CD4-positive, alpha-beta T cell treated with Interleukin-6 for 4 hours (primary cell): ENCODE measurements at regions not wholly inside any gene's neighbourhood (a gene's known extent, or its start where the extent isn't known, plus 50 kb on each side); places are given as distances from the start of the nearest gene placed in this dataset.

ENCODE experiments used
- DNase-seq: peaks from one replicate; pipeline ENCODE4 v3.0.0-alpha.2; 2020; ENCODE audit warnings: mixed read lengths

GRCh38 chr13:33472446-33472845 lies 186.9 kb upstream of the STARD13 start:
- DNase-seq: no peak

DNA sequence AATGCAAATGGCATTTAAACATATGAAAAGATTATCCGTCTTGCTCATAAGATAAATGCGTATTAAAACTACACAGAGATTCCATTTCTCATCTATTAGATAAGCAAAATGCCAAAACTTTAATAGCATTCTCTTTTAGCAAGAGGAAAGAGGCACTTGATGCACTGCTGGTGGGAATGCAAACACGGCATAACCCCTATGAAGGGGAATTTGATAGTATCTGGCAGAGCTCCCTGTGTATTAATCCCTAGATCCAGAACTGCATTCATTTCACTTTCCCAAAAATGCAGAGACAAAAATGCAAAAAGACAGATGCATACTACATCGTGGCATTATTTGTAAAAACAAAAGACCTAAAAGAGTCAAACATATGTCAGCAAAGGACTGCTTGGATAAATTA lies 193.6 kb upstream of the STARD13 start:
- DNase-seq: no peak

GRCh38 chr13:33480561-33480960 lies 195.0 kb upstream of the STARD13 start:
- no peak for DNase-seq

- DNase-seq: no peak
Measured at GRCh38 chr13:33483471-33483870, 197.9 kb upstream of the STARD13 start.

GRCh38 chr13:33485247-33485646 lies 199.7 kb upstream of the STARD13 start:
- no peak for DNase-seq

DNA sequence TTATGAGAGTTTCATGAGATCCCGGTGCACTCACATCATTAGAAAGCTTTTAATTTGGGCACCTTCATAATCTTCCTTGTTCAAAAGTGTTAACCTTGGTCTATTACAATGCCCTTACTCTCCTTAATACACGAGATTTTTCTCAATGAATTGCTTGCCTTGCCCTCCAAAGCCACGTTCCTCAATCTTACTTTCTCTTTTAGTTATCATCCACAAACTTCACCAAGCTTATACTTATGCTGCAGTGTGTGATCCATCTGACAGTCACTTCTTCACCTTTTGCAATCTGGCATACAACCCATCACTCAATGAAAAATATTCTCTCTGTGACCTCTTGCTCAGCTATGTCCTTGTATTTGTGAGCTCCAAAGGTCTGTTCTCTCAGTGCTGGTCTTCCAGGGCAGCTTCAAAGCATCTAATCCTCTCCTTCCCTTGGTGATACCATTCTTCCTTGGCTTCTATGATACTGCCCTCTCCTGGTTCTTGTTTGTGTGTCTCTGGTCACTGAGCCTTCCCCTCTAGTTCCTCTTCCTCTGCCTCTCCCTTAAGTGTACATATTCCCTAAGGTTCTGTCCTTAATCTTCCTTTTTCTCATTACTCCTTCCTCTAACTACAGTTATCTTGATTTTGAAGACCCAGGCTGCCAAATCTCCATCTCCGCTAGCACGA lies 202.2 kb upstream of the STARD13 start:
- DNase-seq: no peak

DNA sequence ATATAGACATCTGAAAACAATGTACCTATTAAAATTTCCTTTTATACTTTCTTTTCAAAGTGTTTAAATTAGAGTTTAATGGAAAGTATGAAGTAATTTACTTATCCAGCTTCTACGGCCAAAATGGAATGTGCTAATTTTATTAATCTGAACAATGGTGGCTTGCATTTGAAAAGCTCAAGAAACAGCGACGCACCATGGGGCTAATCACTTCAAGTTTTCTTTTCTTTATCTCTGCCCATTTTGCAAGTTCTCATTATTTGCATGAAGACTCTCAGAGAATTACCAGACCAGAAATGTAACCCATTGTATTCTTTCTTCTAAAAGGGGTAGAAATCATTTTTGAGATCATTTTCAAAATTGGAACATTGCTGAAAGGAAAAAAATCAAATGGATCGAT lies 204.0 kb upstream of the STARD13 start:
- no peak for DNase-seq

GRCh38 chr13:33490461-33491327 lies 205.1 kb upstream of the STARD13 start:
- no peak for DNase-seq

- no peak for DNase-seq
Measured at GRCh38 chr13:33493672-33494365, 208.3 kb upstream of the STARD13 start.

DNA sequence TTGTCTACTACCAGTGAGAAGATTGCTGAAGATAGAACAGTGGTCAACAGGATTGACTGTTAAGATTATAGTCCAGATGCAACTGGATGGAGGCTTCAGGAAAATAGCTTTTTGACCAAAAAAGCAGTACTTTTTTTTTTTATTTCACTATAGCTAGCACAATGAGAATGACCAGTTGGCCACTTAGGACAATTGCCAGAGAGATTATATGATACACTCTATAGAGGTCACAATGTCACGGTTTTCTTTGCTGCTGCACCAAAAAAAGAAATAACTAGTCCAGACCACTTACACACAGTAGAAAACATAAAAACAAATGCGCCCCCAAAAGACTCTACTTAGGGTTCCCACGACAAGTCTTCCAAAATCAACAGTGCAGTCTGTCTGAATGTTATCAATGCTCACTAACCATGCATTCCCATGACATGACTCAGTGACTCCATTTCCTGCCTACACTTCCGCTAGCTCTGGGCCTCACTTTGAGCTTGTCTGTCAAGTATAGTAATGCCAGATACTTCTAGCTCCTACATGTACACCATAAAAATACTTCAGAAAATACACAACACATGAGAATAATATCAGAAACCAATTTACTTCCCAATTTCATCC lies 209.1 kb upstream of the STARD13 start:
- no peak for DNase-seq

GRCh38 chr13:33496336-33496735 lies 210.8 kb upstream of the STARD13 start:
- DNase-seq: no peak

DNA sequence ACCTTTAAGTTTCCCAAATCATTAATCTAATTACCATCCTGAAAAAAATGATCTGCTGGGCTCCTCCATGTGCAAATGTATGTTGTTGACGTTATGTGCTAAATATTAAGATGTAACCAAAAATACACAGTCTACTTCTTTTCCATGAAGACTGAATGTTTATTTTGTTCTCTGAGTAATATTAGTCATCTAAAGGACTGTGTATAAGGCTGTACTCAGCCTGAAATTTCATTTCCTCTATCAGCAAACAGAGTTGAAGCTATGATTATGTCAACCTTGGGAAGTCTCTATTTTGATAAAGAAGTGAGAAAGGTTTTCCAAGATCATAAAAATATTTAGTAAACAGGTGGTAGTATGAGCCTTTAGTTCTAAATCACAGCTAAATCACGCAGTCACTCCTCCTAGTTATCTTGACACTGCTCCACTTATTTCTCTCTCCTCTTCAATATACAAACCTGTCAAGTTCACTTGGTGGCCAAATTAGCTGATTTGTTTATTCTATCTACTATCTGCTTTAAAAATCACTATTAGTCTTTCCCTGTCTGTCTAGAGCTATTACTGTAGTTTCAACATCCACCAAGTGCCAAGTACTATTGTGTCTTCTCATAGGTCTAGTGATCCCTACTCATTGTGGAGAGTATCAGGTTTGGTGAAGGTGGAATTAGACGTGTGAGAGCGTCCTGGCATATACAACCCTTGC lies 211.7 kb upstream of the STARD13 start:
- DNase-seq: no peak

DNA sequence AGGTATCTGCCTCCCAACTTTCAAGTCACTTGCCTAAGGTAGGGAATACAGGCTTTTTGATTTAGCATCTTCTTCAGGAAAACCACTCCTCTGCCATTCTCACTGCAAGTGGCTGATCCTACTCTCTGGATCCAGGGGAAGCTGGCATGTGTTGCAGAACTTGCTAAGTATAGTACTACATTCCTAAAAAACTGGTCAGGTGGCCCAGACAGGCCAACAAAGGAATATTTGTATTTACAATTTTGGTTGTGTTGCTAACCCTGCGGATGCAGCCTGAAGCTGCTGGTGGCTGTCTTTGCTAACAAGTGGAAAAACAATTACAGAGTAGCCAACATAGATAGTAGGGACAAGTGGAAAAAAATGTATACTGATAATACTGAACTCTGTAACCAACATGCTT lies 222.5 kb upstream of the STARD13 start:
- DNase-seq: no peak

GRCh38 chr13:33509642-33510229 lies 224.2 kb upstream of the STARD13 start:
- no peak for DNase-seq

GRCh38 chr13:33510350-33510970 lies 224.9 kb upstream of the STARD13 start:
- DNase-seq: no peak

- no peak for DNase-seq
Measured at GRCh38 chr13:33512880-33513554, 227.5 kb upstream of the STARD13 start.

DNA sequence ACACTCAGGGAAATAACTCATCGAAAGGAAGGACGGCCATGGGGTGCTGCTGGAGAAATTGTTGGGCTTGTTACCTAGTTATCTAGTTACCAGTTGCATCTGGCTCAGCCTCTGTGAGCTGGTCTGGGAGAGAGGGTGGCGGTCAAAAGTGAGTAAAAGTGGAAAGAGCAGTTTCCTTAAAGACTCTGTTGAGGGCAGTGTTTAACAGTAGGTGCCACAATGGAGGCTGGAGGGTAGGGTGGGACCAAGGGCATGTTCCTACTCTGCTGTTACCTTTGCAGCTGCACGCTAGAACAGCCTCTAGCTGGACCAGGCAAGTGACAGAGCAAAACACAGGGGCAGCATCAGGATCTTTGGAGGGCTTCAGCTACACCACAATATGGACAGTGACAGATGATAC lies 228.8 kb upstream of the STARD13 start:
- DNase-seq: no peak

DNA sequence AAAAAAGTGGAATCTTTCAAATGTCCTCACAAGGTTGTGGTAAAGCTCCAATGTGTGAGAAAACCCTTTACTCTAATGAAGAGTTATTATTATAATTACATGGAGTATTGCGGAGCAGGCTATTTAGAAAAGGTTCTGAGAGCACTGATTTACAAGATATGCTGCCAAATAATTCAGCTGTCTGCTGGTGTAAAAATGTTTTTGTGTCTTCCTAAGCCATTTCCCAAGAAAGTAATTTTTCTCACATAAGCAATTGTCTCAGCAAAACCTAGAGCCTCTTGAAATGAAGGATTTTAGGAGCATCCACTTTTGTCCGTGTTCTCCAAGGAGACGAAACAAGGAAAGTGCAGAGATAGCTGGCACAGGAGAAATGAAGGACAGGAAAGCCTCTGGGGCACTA lies 229.6 kb upstream of the STARD13 start:
- no peak for DNase-seq

- no peak for DNase-seq
Measured at GRCh38 chr13:33518452-33518851, 232.9 kb upstream of the STARD13 start.

GRCh38 chr13:33519561-33520467 lies 234.3 kb upstream of the STARD13 start:
- DNase-seq: no peak
